H9 (cell line): ENCODE measurements at regions not wholly inside any gene's neighbourhood (a gene's known extent, or its start where the extent isn't known, plus 50 kb on each side); places are given as distances from the start of the nearest gene placed in this dataset.

Experiments used
- DNase-seq: peaks from one replicate; pipeline ENCODE4 v3.0.0-alpha.2; 2017
- H2AFZ ChIP-seq: one replicate; pipeline ENCODE4 v1.6.1; 2013; ENCODE audit warnings: mild to moderate bottlenecking, low read length, control low read depth, moderate library complexity
- H2AK5ac ChIP-seq: 2 replicates; pipeline ENCODE4 v1.6.1; 2013; ENCODE audit warnings: low read length, control low read depth, mixed read lengths; ENCODE audit not compliant: insufficient read length
- H2BK120ac ChIP-seq: one replicate; pipeline ENCODE4 v1.6.1; 2013; ENCODE audit warnings: low read depth, mild to moderate bottlenecking, low read length, control low read depth, inconsistent platforms; ENCODE audit not compliant: poor library complexity, severe bottlenecking
- H2BK12ac ChIP-seq: 2 replicates; pipeline ENCODE4 v1.6.1; 2013; ENCODE audit warnings: low read length, control low read depth, mixed read lengths, low read depth; ENCODE audit not compliant: insufficient read length
- H2BK15ac ChIP-seq: 2 replicates; pipeline ENCODE4 v1.6.1; 2013; ENCODE audit warnings: low read depth, low read length, control low read depth
- H2BK20ac ChIP-seq: one replicate; pipeline ENCODE4 v1.6.1; 2013; ENCODE audit warnings: low read depth, mild to moderate bottlenecking, low read length, control low read depth, inconsistent platforms; ENCODE audit not compliant: poor library complexity, severe bottlenecking
- H2BK5ac ChIP-seq: 2 replicates; pipeline ENCODE4 v1.6.1; 2013; ENCODE audit warnings: low read length, control low read depth, mixed read lengths; ENCODE audit not compliant: insufficient read length
- H3K14ac ChIP-seq: 2 replicates; pipeline ENCODE4 v1.6.1; 2013; ENCODE audit warnings: low read length, control low read depth; ENCODE audit not compliant: insufficient read depth
- H3K18ac ChIP-seq: 2 replicates; pipeline ENCODE4 v1.6.1; 2013; ENCODE audit warnings: low read depth, mild to moderate bottlenecking, mixed read lengths, low read length, control low read depth; ENCODE audit not compliant: insufficient read length
- H3K23ac ChIP-seq: 2 replicates; pipeline ENCODE4 v1.6.1; 2013; ENCODE audit warnings: low read length, control low read depth, mixed read lengths, low read depth; ENCODE audit not compliant: insufficient read length
- H3K23me2 ChIP-seq: 2 replicates; pipeline ENCODE4 v1.6.1; 2013; ENCODE audit warnings: low read depth, mild to moderate bottlenecking, mixed read lengths, low read length, control low read depth; ENCODE audit not compliant: insufficient read length, poor library complexity, severe bottlenecking
- H3K27ac ChIP-seq: 2 replicates; pipeline ENCODE4 v1.5.1; 2013; ENCODE audit warnings: low read length, control low read depth, mixed read lengths, low read depth; ENCODE audit not compliant: insufficient read length
- H3K27me3 ChIP-seq: 2 replicates; pipeline ENCODE4 v1.6.1; 2013; ENCODE audit warnings: low read length, control low read depth, inconsistent platforms; ENCODE audit not compliant: insufficient read depth
- H3K4ac ChIP-seq: 2 replicates; pipeline ENCODE4 v1.6.1; 2013; ENCODE audit warnings: low read depth, mild to moderate bottlenecking, control low read depth, inconsistent platforms, low read length, moderate library complexity
- H3K4me1 ChIP-seq: 2 replicates; pipeline ENCODE4 v1.6.1; 2013; ENCODE audit warnings: low read length, control low read depth, inconsistent platforms; ENCODE audit not compliant: insufficient read depth
- H3K4me2 ChIP-seq: 2 replicates; pipeline ENCODE4 v1.6.1; 2013; ENCODE audit warnings: low read length, control low read depth, mixed read lengths; ENCODE audit not compliant: insufficient read length, insufficient read depth
- H3K56ac ChIP-seq: 2 replicates; pipeline ENCODE4 v1.6.1; 2013; ENCODE audit warnings: low read depth, mild to moderate bottlenecking, mixed read lengths, low read length, control low read depth; ENCODE audit not compliant: insufficient read length
- H3K79me1 ChIP-seq: 2 replicates; pipeline ENCODE4 v1.6.1; 2013; ENCODE audit warnings: low read depth, mild to moderate bottlenecking, moderate library complexity, low read length, control low read depth, inconsistent platforms; ENCODE audit not compliant: insufficient read depth, poor library complexity, severe bottlenecking
- H3K79me2 ChIP-seq: 2 replicates; pipeline ENCODE4 v1.6.1; 2013; ENCODE audit warnings: low read length, control low read depth, inconsistent platforms; ENCODE audit not compliant: insufficient read depth
- H3K9ac ChIP-seq: 2 replicates; pipeline ENCODE4 v1.6.1; 2013; ENCODE audit warnings: low read length, control low read depth, mixed read lengths; ENCODE audit not compliant: insufficient read length; ENCODE audit errors: extremely low read depth
- H3K9me3 ChIP-seq: one replicate; pipeline ENCODE4 v1.6.1; 2013; ENCODE audit warnings: low read depth, low read length, inconsistent platforms; ENCODE audit not compliant: control insufficient read depth
- H3T11ph ChIP-seq: one replicate; pipeline ENCODE4 v1.6.1; 2013; ENCODE audit warnings: mild to moderate bottlenecking, low read length, control low read depth, inconsistent platforms
- H4K20me1 ChIP-seq: one replicate; pipeline ENCODE4 v1.6.1; 2013; ENCODE audit not compliant: control insufficient read depth, insufficient read length, insufficient read depth
- H4K5ac ChIP-seq: 2 replicates; pipeline ENCODE4 v1.6.1; 2013; ENCODE audit warnings: low read depth, mild to moderate bottlenecking, mixed read lengths, low read length, control low read depth; ENCODE audit not compliant: insufficient read length
- H4K8ac ChIP-seq: replicated peaks from 2 replicates; pipeline ENCODE4 v1.6.1; 2013; ENCODE audit warnings: low read length, control low read depth, mixed read lengths, low read depth; ENCODE audit not compliant: insufficient read length
- H4K91ac ChIP-seq: 2 replicates; pipeline ENCODE4 v1.6.1; 2013; ENCODE audit warnings: low read depth, mild to moderate bottlenecking, moderate library complexity, mixed read lengths, low read length, control low read depth; ENCODE audit not compliant: insufficient read length
- H3K27ac Mint-ChIP-seq, 3 experiments: 2 replicates in 2 of 3; 3 replicates in 1 of 3; pipeline ENCODE4 v1.8.0; 2020 to 2021; ENCODE audit warnings: mixed read lengths in 3 of 3, mild to moderate bottlenecking in 1 of 3, moderate library complexity in 1 of 3
- H3K27me3 Mint-ChIP-seq: 2 replicates; pipeline ENCODE4 v1.8.0; 2021; ENCODE audit warnings: low read depth, mild to moderate bottlenecking, moderate library complexity, mixed read lengths
- H3K36me3 Mint-ChIP-seq, 3 experiments: 2 replicates in 2 of 3; 3 replicates in 1 of 3; pipeline ENCODE4 v1.8.0; 2020 to 2021; ENCODE audit warnings: low read depth in 3 of 3, mixed read lengths in 3 of 3; ENCODE audit not compliant: insufficient read depth in 1 of 3
- H3K4me1 Mint-ChIP-seq, 2 experiments: 2 replicates each; pipeline ENCODE4 v1.8.0; 2020; ENCODE audit warnings: mixed read lengths in 2 of 2
- H3K4me3 Mint-ChIP-seq, 2 experiments: 2 replicates in 1 of 2; 3 replicates in 1 of 2; pipeline ENCODE4 v1.8.0; 2020 to 2021; ENCODE audit warnings: mild to moderate bottlenecking in 2 of 2, mixed read lengths in 2 of 2, moderate library complexity in 1 of 2
- H3K9me3 Mint-ChIP-seq, 2 experiments: 2 replicates in 1 of 2; 3 replicates in 1 of 2; pipeline ENCODE4 v1.8.0; 2020; ENCODE audit warnings: mild to moderate bottlenecking in 2 of 2, mixed read lengths in 2 of 2, moderate library complexity in 1 of 2
- WGBS: extraction: QIAGEN DNeasy Blood & Tissue Kit; methylation state at CpG from one replicate; pipeline ENCODE4 v1.1.7; 2013; ENCODE audit warnings: missing lambda C conversion rate, low lambda C conversion rate, mixed read lengths; ENCODE audit not compliant: insufficient read length; ENCODE audit errors: extremely low coverage; 5-methylcytosine and 5-hydroxymethylcytosine counted together
- TF ChIP-seq, protein P1 (sequence below): fragments of 200-600 bp; sonication (generic); conservative IDR thresholded peaks from 3 replicates; pipeline ENCODE4 v1.8.0; 2021; ENCODE audit warnings: antibody characterized with exemption, mild to moderate bottlenecking

DNA sequence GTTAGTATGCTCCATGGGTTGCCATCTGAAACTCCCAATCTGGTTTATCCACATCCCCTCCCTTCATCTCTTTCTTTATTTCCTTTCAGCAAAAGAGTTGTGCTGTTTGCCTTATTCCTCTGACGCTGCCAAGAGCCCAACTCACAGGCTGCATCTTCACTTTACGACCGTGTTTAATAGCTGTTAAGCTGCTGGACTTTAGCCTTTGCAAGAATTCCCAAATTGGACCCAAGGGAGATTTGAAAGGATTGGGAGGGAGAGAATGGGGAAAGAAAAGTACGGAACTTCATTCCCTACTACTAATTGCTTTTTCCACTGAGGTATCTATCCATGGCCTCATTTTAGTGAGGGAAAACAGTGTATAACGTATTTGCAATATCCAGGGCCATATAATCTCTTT is 263.4 kb upstream of the MEIS1 start:
- no peak for DNase-seq
- no peaks in the 10 kb centered on the region for H3K27me3 Mint-ChIP-seq
- no peak overlapping the region for H3K27ac Mint-ChIP-seq
- H3K14ac ChIP-seq, result no peak overlapping the region
- no peaks in the 10 kb centered on the region for H3K79me2 ChIP-seq
- H3T11ph ChIP-seq, result no peak overlapping the region
- H3K4me2 ChIP-seq, result no peak overlapping the region
- no peak overlapping the region for H3K27ac ChIP-seq
- H3K4ac ChIP-seq, result no peak overlapping the region
- no peaks in the 10 kb centered on the region for H4K20me1 ChIP-seq
- no peaks in the 10 kb centered on the region for H3K36me3 Mint-ChIP-seq
- H3K4me1 ChIP-seq, result no peaks in the 10 kb centered on the region
- no peak overlapping the region for H3K56ac ChIP-seq
- no peaks in the 10 kb centered on the region for H3K9me3 ChIP-seq
- no peak overlapping the region for H2BK12ac ChIP-seq
- H3K23me2 ChIP-seq, result no peaks in the 10 kb centered on the region
- H2BK20ac ChIP-seq, result no peak overlapping the region
- WGBS, result no CpG with 5 or more reads among the region's 5 CpGs
- no peak overlapping the region for H2AFZ ChIP-seq
- no peak overlapping the region for H2AK5ac ChIP-seq
- H3K23ac ChIP-seq, result no peak overlapping the region
- no peaks in the 10 kb centered on the region for H3K27me3 ChIP-seq
- no peak overlapping the region for H4K91ac ChIP-seq
- H3K9ac ChIP-seq, result no peak overlapping the region
- H3K4me3 Mint-ChIP-seq, result no peak overlapping the region
- no peak overlapping the region for H2BK15ac ChIP-seq
- peaks cover 0 to 9% of the 10 kb centered on the region in 2 experiments; a peak in 1 of 4 replicates for H3K4me1 Mint-ChIP-seq
- H2BK120ac ChIP-seq, result no peak overlapping the region
- H3K79me1 ChIP-seq, result no peaks in the 10 kb centered on the region
- TF ChIP-seq, protein P1, sequence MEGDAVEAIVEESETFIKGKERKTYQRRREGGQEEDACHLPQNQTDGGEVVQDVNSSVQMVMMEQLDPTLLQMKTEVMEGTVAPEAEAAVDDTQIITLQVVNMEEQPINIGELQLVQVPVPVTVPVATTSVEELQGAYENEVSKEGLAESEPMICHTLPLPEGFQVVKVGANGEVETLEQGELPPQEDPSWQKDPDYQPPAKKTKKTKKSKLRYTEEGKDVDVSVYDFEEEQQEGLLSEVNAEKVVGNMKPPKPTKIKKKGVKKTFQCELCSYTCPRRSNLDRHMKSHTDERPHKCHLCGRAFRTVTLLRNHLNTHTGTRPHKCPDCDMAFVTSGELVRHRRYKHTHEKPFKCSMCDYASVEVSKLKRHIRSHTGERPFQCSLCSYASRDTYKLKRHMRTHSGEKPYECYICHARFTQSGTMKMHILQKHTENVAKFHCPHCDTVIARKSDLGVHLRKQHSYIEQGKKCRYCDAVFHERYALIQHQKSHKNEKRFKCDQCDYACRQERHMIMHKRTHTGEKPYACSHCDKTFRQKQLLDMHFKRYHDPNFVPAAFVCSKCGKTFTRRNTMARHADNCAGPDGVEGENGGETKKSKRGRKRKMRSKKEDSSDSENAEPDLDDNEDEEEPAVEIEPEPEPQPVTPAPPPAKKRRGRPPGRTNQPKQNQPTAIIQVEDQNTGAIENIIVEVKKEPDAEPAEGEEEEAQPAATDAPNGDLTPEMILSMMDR, result no peak
- no peak overlapping the region for H2BK5ac ChIP-seq
- no peaks in the 10 kb centered on the region for H3K9me3 Mint-ChIP-seq
- no peak overlapping the region for H3K18ac ChIP-seq
- H4K8ac ChIP-seq, result no peak overlapping the region
- no peak overlapping the region for H4K5ac ChIP-seq
